Spleen (tissue), 11 donors: ENCODE measurements at regions not wholly inside any gene's neighbourhood (a gene's known extent, or its start where the extent isn't known, plus 50 kb on each side); places are given as distances from the start of the nearest gene placed in this dataset.

Experiments
- DNase-seq: peaks from one replicate; pipeline ENCODE4 v3.0.0-alpha.2; 2020
- H3K27ac ChIP-seq, 8 donors: fragments of 200-600 bp; sonication (generic) in 7 of 8; 1 replicate in 4 of 8; 2 replicates in 4 of 8; pipeline versions ENCODE4 v1.5.0 to v1.8.0; 2016 to 2021; ENCODE audit warnings: inconsistent platforms in 4 of 8, mild to moderate bottlenecking in 4 of 8, moderate library complexity in 1 of 8
- H3K27me3 ChIP-seq, 7 donors: fragments of 200-600 bp; sonication (generic) in 6 of 7; replicated peaks in 1 of 7; 1 replicate in 4 of 7; 2 replicates in 3 of 7; pipeline versions ENCODE4 v1.5.0 to v1.8.0; 2016 to 2021; ENCODE audit warnings: inconsistent platforms in 3 of 7, mild to moderate bottlenecking in 1 of 7
- H3K36me3 ChIP-seq, 6 donors: fragments of 200-600 bp; sonication (generic) in 5 of 6; 1 replicate in 4 of 6; 2 replicates in 2 of 6; pipeline versions ENCODE4 v1.5.0 to v1.8.0; 2016 to 2021; ENCODE audit warnings: inconsistent platforms in 2 of 6
- H3K4me1 ChIP-seq, 6 donors: fragments of 200-600 bp; sonication (generic) in 5 of 6; 1 replicate in 3 of 6; 2 replicates in 3 of 6; pipeline versions ENCODE4 v1.5.0 to v1.8.0; 2016 to 2021; ENCODE audit warnings: inconsistent platforms in 3 of 6
- H3K4me3 ChIP-seq, 8 donors: fragments of 200-600 bp; sonication (generic) in 7 of 8; 1 replicate in 4 of 8; 2 replicates in 4 of 8; pipeline versions ENCODE4 v1.5.0 to v1.8.0; 2016 to 2021; ENCODE audit warnings: inconsistent platforms in 4 of 8, mild to moderate bottlenecking in 4 of 8, moderate library complexity in 2 of 8
- H3K9me3 ChIP-seq, 8 donors: fragments of 200-600 bp; sonication (generic) in 7 of 8; 1 replicate in 4 of 8; 2 replicates in 4 of 8; pipeline versions ENCODE4 v1.5.0 to v1.8.0; 2016 to 2021; ENCODE audit warnings: inconsistent platforms in 4 of 8
- POLR2A ChIP-seq, 3 donors: fragments of 450-650 bp; IDR thresholded peaks; one replicate each; pipeline ENCODE4 v1.5.1; 2017; ENCODE audit warnings: antibody characterized with exemption in 3 of 3, mild to moderate bottlenecking in 1 of 3
- POLR2AphosphoS5 ChIP-seq, 3 donors: sonication (generic); formaldehyde crosslinking; IDR thresholded peaks; one replicate each; pipeline ENCODE4 v1.5.1; 2017; ENCODE audit warnings: antibody characterized with exemption in 3 of 3
- WGBS, 5 donors: extraction: QIAGEN DNeasy Blood & Tissue Kit in 3 of 5; methylation state at CpG; one replicate each; pipeline versions ENCODE4 v1.1.5 to v1.1.7; 2013 to 2018; 5-methylcytosine and 5-hydroxymethylcytosine counted together
- intact Hi-C: fragments of 100-400 bp; cut with DNase I; formaldehyde crosslinking; loops from one replicate; pipeline ENCODE4 v1.15.0; 2023; ENCODE audit warnings: low total_unique reads
- TF ChIP-seq, protein P1 (sequence below), 11 experiments: fragments of 200-600 bp in 7 of 11; fragments of 450-650 bp in 4 of 11; sonication (generic) in 4 of 11; IDR thresholded peaks in 8 of 11; conservative IDR thresholded peaks in 3 of 11; 1 replicate in 7 of 11; 2 replicates in 4 of 11; pipeline versions ENCODE4 v1.4.0 to v1.8.0; 2016 to 2021; ENCODE audit warnings: antibody characterized with exemption in 11 of 11, inconsistent platforms in 4 of 11, mild to moderate bottlenecking in 1 of 11
- donor health status: healthy with polysubstance abuse.
- donor health status: DM: no; HTN: no; CAD: no; lungs with moderate emphysema.
- donor health status: DM: no; HTN: no; CAD: no.
- donor health status: Bipolar disorder and iron deficiency.
- donor health status: healthy.
- donor health status: DM: no; HTN: no; CAD: no.
- donor health status: DM: yes; HTN: yes; CAD: no.

DNA sequence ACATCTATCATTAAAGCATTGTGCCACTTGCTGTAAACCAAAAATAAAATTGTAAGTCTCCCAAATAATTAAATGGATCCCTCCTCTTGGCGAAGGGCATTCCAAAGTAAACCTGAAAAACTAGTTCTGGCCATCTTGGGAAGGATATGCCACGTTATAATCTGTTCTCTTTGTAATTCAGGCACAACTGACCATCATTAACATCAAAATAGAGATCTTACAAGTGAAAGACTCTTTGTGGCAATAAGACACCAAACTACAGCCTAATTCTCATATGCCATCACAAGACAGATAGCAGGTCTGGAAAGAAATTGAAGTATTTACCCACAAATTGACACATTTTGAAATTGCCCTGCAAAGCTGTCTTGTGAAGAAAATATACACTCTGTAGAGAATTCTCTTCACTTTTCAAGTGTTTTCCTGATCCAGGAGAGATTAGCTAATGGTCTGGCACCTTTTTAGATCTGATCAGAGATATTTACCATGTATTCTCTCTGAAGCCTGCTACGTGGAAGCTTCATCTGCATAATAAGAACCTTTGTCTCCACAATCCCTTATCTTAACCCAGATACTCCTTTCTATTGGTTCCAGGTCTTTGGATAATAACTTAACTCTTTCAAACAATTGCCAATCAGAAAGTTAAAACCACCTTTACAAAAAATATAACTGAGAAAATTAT lies 630.4 kb upstream of the CCDC179 start:
- Histone ChIP-seq H3K4me3 (no peak overlapping the region), H3K36me3 (no peaks in the 10 kb centered on the region), H3K27me3 (no peaks in the 10 kb centered on the region), H3K4me1 (no peaks in the 10 kb centered on the region), H3K9me3 (peaks cover 0 to 28% (median 19%) of the 10 kb centered on the region in 8 donors), H3K27ac (no peak overlapping the region)
- TF ChIP-seq POLR2AphosphoS5 (IDR thresholded peaks at IDR 0.05): no peak
- TF ChIP-seq, protein P1, sequence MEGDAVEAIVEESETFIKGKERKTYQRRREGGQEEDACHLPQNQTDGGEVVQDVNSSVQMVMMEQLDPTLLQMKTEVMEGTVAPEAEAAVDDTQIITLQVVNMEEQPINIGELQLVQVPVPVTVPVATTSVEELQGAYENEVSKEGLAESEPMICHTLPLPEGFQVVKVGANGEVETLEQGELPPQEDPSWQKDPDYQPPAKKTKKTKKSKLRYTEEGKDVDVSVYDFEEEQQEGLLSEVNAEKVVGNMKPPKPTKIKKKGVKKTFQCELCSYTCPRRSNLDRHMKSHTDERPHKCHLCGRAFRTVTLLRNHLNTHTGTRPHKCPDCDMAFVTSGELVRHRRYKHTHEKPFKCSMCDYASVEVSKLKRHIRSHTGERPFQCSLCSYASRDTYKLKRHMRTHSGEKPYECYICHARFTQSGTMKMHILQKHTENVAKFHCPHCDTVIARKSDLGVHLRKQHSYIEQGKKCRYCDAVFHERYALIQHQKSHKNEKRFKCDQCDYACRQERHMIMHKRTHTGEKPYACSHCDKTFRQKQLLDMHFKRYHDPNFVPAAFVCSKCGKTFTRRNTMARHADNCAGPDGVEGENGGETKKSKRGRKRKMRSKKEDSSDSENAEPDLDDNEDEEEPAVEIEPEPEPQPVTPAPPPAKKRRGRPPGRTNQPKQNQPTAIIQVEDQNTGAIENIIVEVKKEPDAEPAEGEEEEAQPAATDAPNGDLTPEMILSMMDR (IDR thresholded peaks at IDR 0.05 in 8 of 11, conservative IDR thresholded peaks at IDR 0.05 in 3 of 11): no peak
- no peak for TF ChIP-seq POLR2A (IDR thresholded peaks at IDR 0.05)
- DNase-seq: no peak
- intact Hi-C loops: no loop called here
- WGBS, 5 donors: 39 to 66% (median 48%) methylated on average over 3 of the region's 3 CpGs

DNA sequence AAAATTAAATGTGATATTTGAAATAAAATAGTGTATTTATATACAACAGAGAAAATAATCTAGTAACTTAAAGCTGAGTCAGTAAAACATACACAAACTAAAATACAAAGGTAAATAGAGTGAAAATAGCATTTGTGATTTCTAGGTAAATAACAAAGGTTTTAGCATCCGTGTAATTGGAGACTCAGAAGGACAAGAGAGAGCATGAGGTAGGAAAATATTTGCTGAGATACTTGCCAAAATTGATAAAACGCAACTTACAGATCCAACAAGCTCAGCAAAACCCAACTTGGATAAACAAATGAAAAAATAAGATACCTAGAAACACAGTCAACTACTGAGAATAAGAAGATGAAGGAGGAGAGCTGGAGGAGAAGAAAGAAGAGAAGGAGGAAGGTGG lies 634.7 kb upstream of the CCDC179 start:
- WGBS, 5 donors: 69 to 80% (median 74%) methylated on average over 2 of the region's 2 CpGs
- TF ChIP-seq, protein P1 (IDR thresholded peaks at IDR 0.05 in 8 of 11, conservative IDR thresholded peaks at IDR 0.05 in 3 of 11): no peak
- no peak for TF ChIP-seq POLR2AphosphoS5 (IDR thresholded peaks at IDR 0.05)
- TF ChIP-seq POLR2A (IDR thresholded peaks at IDR 0.05): no peak
- H3K36me3 ChIP-seq: no peaks in the 10 kb centered on the region
- no peak overlapping the region for H3K4me3 ChIP-seq
- H3K27me3 ChIP-seq: no peaks in the 10 kb centered on the region
- no peaks in the 10 kb centered on the region for H3K4me1 ChIP-seq
- no peak overlapping the region for H3K27ac ChIP-seq
- intact Hi-C loops: no loop called here
- DNase-seq: no peak
- H3K9me3 ChIP-seq: no peaks in the 10 kb centered on the region

DNA sequence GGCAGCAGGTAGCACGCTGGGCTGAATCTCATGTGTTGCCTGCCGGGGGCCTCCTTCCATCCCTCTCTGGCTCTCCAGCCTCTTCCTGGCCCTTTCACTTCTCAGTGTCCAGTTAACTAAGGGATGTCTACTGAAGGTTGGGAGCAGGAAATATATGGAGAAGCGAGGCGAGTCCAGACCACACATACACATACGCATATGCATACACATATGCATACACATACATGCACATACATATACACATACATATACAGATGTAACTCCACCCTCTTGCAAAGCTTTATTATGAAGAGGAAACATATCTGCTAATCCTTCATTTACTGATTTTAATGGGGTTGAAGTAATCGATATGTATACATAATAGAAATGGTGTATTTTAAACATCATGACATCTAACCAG lies 636.1 kb upstream of the CCDC179 start:
- Histone ChIP-seq H3K27me3 (no peaks in the 10 kb centered on the region), H3K9me3 (no peaks in the 10 kb centered on the region), H3K4me1 (no peaks in the 10 kb centered on the region), H3K36me3 (no peaks in the 10 kb centered on the region), H3K27ac (no peak overlapping the region), H3K4me3 (no peak overlapping the region)
- TF ChIP-seq, protein P1 (IDR thresholded peaks at IDR 0.05 in 8 of 11, conservative IDR thresholded peaks at IDR 0.05 in 3 of 11): no peak
- TF ChIP-seq POLR2AphosphoS5 (IDR thresholded peaks at IDR 0.05) (no peak), POLR2A (IDR thresholded peaks at IDR 0.05) (no peak)
- no peak for DNase-seq
- intact Hi-C loops: no loop called here
- WGBS, 5 donors: 46 to 68% (median 62%) methylated on average over 4 to 6 of the region's 6 CpGs

DNA sequence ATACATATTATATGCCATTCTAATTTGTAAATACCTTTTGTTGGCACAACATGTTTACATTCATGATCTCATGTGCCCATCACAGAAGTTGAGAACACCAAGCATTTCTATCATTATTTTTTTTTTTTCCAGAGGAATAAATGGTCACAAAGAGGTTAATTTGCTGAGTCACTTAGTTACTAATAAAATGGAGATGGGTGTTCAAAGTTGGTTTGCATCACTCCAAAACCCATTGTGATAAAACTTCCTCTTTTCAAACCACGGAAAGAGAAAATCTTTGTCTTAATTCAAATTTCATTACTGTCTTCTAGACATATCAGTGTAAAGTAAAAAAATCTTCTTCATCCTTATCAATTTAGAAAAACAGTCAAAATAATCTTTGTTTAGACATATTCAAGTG lies 636.8 kb upstream of the CCDC179 start:
- no peak overlapping the region for H3K27ac ChIP-seq
- no peak overlapping the region for H3K4me3 ChIP-seq
- no peaks in the 10 kb centered on the region for H3K36me3 ChIP-seq
- no peaks in the 10 kb centered on the region for H3K4me1 ChIP-seq
- TF ChIP-seq POLR2AphosphoS5 (IDR thresholded peaks at IDR 0.05) (no peak), POLR2A (IDR thresholded peaks at IDR 0.05) (no peak)
- TF ChIP-seq, protein P1 (IDR thresholded peaks at IDR 0.05 in 8 of 11, conservative IDR thresholded peaks at IDR 0.05 in 3 of 11): no peak
- no peaks in the 10 kb centered on the region for H3K27me3 ChIP-seq
- 15 to 33% (median 20%) methylated on average over 1 of the region's 1 CpG for WGBS, 5 donors
- DNase-seq: no peak
- H3K9me3 ChIP-seq: no peaks in the 10 kb centered on the region
- intact Hi-C loops: no loop called here
